Colonic mucosa (tissue), 4 donors: ENCODE measurements at regions not wholly inside any gene's neighbourhood (a gene's known extent, or its start where the extent isn't known, plus 50 kb on each side); places are given as distances from the start of the nearest gene placed in this dataset.

ENCODE experiments used
- DNase-seq: peaks from one replicate; pipeline ENCODE4 v3.0.0-alpha.2; 2020
- H3K27ac ChIP-seq: fragments of 200-600 bp; one replicate; pipeline ENCODE4 v1.8.0; 2021
- H3K27me3 ChIP-seq: fragments of 200-600 bp; one replicate; pipeline ENCODE4 v1.8.0; 2021
- H3K36me3 ChIP-seq: fragments of 200-600 bp; one replicate; pipeline ENCODE4 v1.8.0; 2021
- H3K4me1 ChIP-seq: fragments of 200-600 bp; one replicate; pipeline ENCODE4 v1.8.0; 2021; ENCODE audit warnings: mild to moderate bottlenecking
- H3K4me3 ChIP-seq: fragments of 200-600 bp; one replicate; pipeline ENCODE4 v1.8.0; 2021
- H3K9ac ChIP-seq, 2 donors: one replicate each; pipeline ENCODE4 v1.7.0; 2013; ENCODE audit warnings: control low read depth in 2 of 2, low read depth in 2 of 2, low read length in 2 of 2
- H3K9me3 ChIP-seq: fragments of 200-600 bp; one replicate; pipeline ENCODE4 v1.8.0; 2021
- intact Hi-C: fragments of 100-400 bp; cut with DNase I; formaldehyde crosslinking; loops from one replicate; pipeline ENCODE4 v1.14.1; 2022
- TF ChIP-seq, protein P1 (sequence below): fragments of 200-600 bp; IDR thresholded peaks from one replicate; pipeline ENCODE4 v1.8.0; 2022; ENCODE audit warnings: antibody characterized with exemption, mild to moderate bottlenecking
- donor health status: healthy.
- donor health status: DM: no; HTN: no; CAD: no.
- donor health status: DM: no; HTN: no; CAD: no.

DNA sequence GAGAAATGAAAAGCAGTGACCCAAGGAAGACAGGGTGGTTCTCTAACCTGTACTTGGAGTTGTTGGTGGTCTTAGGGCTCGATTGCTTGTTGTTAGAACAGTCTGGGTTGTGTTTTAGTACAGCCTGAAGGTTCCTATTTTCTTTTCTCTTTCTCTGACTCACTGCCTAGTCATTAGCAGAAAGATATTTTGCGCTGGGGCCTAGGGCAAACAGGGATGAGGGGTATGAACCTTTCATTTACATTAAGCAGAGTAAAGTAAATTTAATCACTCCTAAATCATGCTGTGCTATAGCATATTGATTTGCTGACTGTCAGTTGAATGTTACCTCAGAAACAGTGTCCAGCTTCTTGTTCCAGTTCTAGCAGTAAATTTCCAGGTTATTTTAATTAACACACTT is 197.2 kb downstream of the RWDD3 start:
- Histone ChIP-seq H3K4me3 (no peak overlapping the region), H3K9ac (no peak overlapping the region), H3K9me3 (no peaks in the 10 kb centered on the region), H3K4me1 (no peaks in the 10 kb centered on the region), H3K36me3 (no peaks in the 10 kb centered on the region), H3K27ac (no peak overlapping the region), H3K27me3 (no peaks in the 10 kb centered on the region)
- TF ChIP-seq, protein P1, sequence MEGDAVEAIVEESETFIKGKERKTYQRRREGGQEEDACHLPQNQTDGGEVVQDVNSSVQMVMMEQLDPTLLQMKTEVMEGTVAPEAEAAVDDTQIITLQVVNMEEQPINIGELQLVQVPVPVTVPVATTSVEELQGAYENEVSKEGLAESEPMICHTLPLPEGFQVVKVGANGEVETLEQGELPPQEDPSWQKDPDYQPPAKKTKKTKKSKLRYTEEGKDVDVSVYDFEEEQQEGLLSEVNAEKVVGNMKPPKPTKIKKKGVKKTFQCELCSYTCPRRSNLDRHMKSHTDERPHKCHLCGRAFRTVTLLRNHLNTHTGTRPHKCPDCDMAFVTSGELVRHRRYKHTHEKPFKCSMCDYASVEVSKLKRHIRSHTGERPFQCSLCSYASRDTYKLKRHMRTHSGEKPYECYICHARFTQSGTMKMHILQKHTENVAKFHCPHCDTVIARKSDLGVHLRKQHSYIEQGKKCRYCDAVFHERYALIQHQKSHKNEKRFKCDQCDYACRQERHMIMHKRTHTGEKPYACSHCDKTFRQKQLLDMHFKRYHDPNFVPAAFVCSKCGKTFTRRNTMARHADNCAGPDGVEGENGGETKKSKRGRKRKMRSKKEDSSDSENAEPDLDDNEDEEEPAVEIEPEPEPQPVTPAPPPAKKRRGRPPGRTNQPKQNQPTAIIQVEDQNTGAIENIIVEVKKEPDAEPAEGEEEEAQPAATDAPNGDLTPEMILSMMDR = no peak
- intact Hi-C loops = no loop called here
- no peak for DNase-seq

DNA sequence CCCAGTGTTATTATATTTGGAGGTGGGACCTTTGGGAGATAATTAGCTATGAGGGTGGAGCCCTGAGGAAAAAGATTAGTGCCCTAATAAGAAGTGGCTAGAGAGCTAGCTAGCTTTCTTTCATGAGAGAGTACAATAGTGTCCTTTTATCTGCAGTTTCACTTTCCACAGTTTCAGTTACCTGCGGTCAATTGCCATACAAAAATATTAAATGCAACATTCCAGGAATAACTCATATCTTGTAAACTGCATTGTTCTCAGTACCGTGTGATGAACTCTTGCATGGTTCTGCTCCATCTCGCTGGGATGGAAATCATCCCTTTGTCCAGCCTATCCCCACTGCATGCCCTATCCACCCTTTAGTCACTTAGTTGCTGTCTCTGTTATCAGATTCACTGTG is 201.6 kb downstream of the RWDD3 start:
- Histone ChIP-seq H3K4me1 (no peaks in the 10 kb centered on the region), H3K27me3 (no peaks in the 10 kb centered on the region), H3K4me3 (no peak overlapping the region), H3K27ac (no peak overlapping the region), H3K36me3 (no peaks in the 10 kb centered on the region), H3K9me3 (no peaks in the 10 kb centered on the region), H3K9ac (no peak overlapping the region)
- intact Hi-C loops = no loop called here
- TF ChIP-seq, protein P1 = no peak
- DNase-seq = no peak

DNA sequence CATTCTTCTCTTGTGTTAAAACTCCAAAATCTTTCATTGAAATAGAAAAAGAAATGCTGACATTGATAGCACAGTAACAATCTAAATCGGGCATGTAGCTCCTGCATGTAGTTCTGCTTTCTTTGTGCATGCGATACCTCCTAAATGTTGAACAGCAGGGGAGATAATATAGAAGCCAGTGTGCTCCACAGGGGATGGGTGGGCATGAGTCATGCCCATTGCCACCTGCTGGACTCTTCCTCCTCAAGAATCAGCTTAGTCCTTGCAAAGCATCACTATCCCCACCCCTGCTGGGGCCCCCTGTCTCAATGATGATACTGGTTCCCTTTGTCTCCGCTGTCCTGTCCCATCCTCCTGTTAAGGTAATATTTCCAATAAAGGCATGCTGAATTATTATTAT is 203.0 kb downstream of the RWDD3 start:
- H3K27ac ChIP-seq = no peak overlapping the region
- intact Hi-C loops = no loop called here
- H3K4me3 ChIP-seq = no peak overlapping the region
- no peaks in the 10 kb centered on the region for H3K4me1 ChIP-seq
- H3K27me3 ChIP-seq = no peaks in the 10 kb centered on the region
- no peaks in the 10 kb centered on the region for H3K9me3 ChIP-seq
- H3K36me3 ChIP-seq = no peaks in the 10 kb centered on the region
- DNase-seq = no peak
- TF ChIP-seq, protein P1 = no peak
- no peak overlapping the region for H3K9ac ChIP-seq

DNA sequence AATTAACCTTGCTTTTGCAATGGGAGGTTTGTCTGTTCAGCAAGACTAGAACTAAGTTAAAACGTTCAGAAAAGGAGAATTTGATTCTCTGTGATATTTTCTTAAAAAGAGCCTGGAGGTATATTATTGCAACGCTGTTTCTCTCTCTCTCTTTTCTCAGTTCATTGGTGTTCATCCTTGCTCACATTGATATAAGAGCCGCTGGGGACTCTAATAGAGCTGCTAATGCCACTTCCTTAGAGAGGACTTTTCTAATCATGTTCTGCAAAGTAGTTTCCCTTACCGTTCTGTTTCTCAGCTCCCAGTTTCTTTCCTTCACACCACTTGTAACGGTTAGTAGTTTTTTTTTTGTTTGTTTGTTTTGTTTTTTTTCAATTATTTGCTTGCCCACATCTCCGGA is 203.8 kb downstream of the RWDD3 start:
- Histone ChIP-seq H3K27me3 (no peaks in the 10 kb centered on the region), H3K9ac (no peak overlapping the region), H3K27ac (no peak overlapping the region), H3K4me3 (no peak overlapping the region), H3K9me3 (no peaks in the 10 kb centered on the region), H3K4me1 (no peaks in the 10 kb centered on the region), H3K36me3 (no peaks in the 10 kb centered on the region)
- TF ChIP-seq, protein P1 = no peak
- no peak for DNase-seq
- intact Hi-C loops = no loop called here

DNA sequence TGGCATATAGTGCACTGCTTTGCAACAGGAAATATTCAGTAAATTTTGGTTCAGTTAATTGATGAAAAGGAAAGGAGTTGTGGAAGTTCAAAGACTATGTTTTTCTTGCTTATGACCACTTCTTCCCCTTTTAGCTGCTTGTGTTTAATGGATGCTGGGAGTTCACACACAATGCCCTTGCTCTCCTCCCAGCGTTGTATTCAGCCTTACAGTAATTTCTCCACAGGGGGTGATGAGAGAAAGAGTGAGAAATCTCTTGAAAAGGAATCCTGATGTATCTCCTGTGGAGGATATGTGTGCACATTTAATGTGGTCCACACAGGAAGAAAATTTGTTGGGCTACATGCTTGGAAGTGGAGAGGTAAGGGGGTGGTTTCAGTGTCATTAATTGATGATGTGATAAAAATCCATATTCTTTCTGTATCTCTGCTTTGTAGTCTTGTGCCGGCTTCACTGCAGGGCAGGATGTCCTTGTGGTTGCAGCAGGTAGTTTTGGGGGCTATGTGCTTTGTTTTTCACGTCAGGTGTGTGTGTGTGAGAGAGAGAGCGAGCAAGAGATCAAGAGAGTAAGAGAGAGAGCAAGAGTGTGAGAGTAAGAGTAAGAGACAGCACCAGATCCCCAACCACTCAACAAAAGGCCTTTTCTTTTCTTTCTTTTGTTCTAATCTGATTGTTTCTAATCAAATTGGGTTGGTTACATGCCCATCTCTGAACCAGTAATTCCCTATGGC is 204.4 kb downstream of the RWDD3 start:
- no peak overlapping the region for H3K9ac ChIP-seq
- intact Hi-C loops = no loop called here
- no peak for DNase-seq
- H3K27me3 ChIP-seq = no peaks in the 10 kb centered on the region
- no peaks in the 10 kb centered on the region for H3K4me1 ChIP-seq
- H3K9me3 ChIP-seq = no peaks in the 10 kb centered on the region
- TF ChIP-seq, protein P1 = no peak
- H3K4me3 ChIP-seq = no peak overlapping the region
- H3K36me3 ChIP-seq = no peaks in the 10 kb centered on the region
- H3K27ac ChIP-seq = no peak overlapping the region
